NCI-H774 (cell line): ENCODE measurements at regions not wholly inside any gene's neighbourhood (a gene's known extent, or its start where the extent isn't known, plus 50 kb on each side); places are given as distances from the start of the nearest gene placed in this dataset.
"Not testable (repeated sequence)": the region's sequence is repeated elsewhere in the genome, so short reads cannot be mapped to it uniquely, and the experiment has no call there.

Experiments
- DNase-seq: peaks from one replicate; lab custom pipeline; 2025; lab: John Stamatoyannopoulos, UW

GRCh38 chr16:88164196-88165039, 213.2 kb downstream of the BANP start:
- not testable (repeated sequence) for DNase-seq

- not testable (repeated sequence) for DNase-seq
These were observed 213.9 kb downstream of the BANP start for GRCh38 chr16:88165040-88165544.

- not testable (repeated sequence) for DNase-seq
These were observed 214.4 kb downstream of the BANP start for GRCh38 chr16:88165683-88166082.

- DNase-seq, result not testable (repeated sequence)
These were observed 215.1 kb downstream of the BANP start for GRCh38 chr16:88166209-88166773.

- not testable (repeated sequence) for DNase-seq
These were observed 214.8 kb upstream of the ZNF469 start for GRCh38 chr16:88167798-88168556.

- peak; percentile 18 for DNase-seq
These were observed 214.2 kb upstream of the ZNF469 start for GRCh38 chr16:88168557-88168949.

GRCh38 chr16:88169136-88169830, 213.5 kb upstream of the ZNF469 start:
- DNase-seq, result not testable (repeated sequence)

- DNase-seq, result not testable (repeated sequence)
These were observed 213.0 kb upstream of the ZNF469 start for GRCh38 chr16:88169831-88170165.

- DNase-seq, result no peak
These were observed 212.2 kb upstream of the ZNF469 start for GRCh38 chr16:88170528-88170991.

- not testable (repeated sequence) for DNase-seq
These were observed 211.6 kb upstream of the ZNF469 start for GRCh38 chr16:88171126-88171525.

GRCh38 chr16:88176184-88176583, 206.6 kb upstream of the ZNF469 start:
- not testable (repeated sequence) for DNase-seq

GRCh38 chr16:88176591-88177180, 206.1 kb upstream of the ZNF469 start:
- DNase-seq, result not testable (repeated sequence)

- DNase-seq, result not testable (repeated sequence)
These were observed 204.5 kb upstream of the ZNF469 start for GRCh38 chr16:88178251-88178650.

- DNase-seq, result not testable (repeated sequence)
These were observed 203.9 kb upstream of the ZNF469 start for GRCh38 chr16:88178896-88179295.

GRCh38 chr16:88182967-88183881, 199.5 kb upstream of the ZNF469 start:
- DNase-seq, result not testable (repeated sequence)

- not testable (repeated sequence) for DNase-seq
These were observed 198.7 kb upstream of the ZNF469 start for GRCh38 chr16:88184053-88184452.

GRCh38 chr16:88184566-88185355, 198.0 kb upstream of the ZNF469 start:
- DNase-seq, result not testable (repeated sequence)

- not testable (repeated sequence) for DNase-seq
These were observed 197.4 kb upstream of the ZNF469 start for GRCh38 chr16:88185406-88185805.
